ENCODE measurements at regions not wholly inside any gene's neighbourhood (a gene's known extent, or its start where the extent isn't known, plus 50 kb on each side); places are given as distances from the start of the nearest gene placed in this dataset.

DNA sequence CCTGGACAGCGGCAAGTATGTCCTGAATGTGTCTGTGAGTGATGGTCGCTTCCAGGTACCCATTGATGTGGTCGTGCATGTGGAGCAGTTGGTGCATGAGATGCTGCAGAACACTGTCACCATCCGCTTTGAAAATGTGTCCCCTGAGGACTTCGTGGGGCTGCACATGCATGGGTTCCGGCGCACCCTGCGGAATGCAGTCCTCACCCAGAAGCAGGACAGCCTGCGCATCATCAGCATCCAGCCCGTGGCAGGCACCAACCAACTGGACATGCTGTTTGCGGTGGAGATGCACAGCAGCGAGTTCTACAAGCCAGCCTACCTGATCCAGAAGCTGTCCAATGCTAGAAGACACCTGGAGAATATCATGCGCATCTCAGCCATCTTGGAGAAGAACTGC lies 125.3 kb upstream of the MTNR1B start:
- DNase-seq (peak in 1 of 2 donors; percentile 46), ATAC-seq (ENCODE audit: low FRiP score in 2 of 2) (no peak)
- Histone ChIP-seq H3K27me3 (no peaks in the 10 kb centered on the region), H3K4me1 (no peaks in the 10 kb centered on the region), H3K36me3 (no peaks in the 10 kb centered on the region), H3K9me3 (no peaks in the 10 kb centered on the region), H3K4me3 (no peak overlapping the region), H3K27ac (no peak overlapping the region)
- WGBS, 2 donors = 93 to 94% methylated on average over 6 to 11 of the region's 13 CpGs
- TF ChIP-seq POLR2A (IDR thresholded peaks at IDR 0.05) = no peak
- no peak for TF ChIP-seq EP300 (IDR thresholded peaks at IDR 0.05)
- TF ChIP-seq POLR2AphosphoS5 (IDR thresholded peaks at IDR 0.05) = no peak
- TF ChIP-seq, protein P1, sequence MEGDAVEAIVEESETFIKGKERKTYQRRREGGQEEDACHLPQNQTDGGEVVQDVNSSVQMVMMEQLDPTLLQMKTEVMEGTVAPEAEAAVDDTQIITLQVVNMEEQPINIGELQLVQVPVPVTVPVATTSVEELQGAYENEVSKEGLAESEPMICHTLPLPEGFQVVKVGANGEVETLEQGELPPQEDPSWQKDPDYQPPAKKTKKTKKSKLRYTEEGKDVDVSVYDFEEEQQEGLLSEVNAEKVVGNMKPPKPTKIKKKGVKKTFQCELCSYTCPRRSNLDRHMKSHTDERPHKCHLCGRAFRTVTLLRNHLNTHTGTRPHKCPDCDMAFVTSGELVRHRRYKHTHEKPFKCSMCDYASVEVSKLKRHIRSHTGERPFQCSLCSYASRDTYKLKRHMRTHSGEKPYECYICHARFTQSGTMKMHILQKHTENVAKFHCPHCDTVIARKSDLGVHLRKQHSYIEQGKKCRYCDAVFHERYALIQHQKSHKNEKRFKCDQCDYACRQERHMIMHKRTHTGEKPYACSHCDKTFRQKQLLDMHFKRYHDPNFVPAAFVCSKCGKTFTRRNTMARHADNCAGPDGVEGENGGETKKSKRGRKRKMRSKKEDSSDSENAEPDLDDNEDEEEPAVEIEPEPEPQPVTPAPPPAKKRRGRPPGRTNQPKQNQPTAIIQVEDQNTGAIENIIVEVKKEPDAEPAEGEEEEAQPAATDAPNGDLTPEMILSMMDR (IDR thresholded peaks at IDR 0.05) = no peak

DNA sequence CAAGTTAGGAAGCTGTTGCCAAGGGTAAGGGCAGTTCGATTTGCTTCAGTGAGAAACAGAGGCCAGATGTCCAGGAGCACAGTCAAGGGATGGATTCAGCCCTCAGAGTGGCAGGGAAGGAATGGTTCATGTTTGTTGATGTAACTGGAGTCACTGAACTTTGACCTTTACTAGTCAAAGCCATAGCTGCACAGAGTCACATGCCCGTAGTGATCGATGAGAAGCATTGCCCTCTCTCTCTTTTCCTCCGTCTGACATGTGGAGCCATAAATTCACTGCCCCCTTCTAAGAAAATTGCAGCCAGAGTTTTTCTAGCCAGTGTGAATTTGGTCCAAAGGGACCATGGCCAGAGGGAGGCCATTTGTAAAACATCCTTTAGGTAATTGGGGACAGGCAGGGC lies 124.1 kb upstream of the MTNR1B start:
- ATAC-seq (ENCODE audit: low FRiP score in 2 of 2) (no peak), DNase-seq (no peak)
- Histone ChIP-seq H3K27ac (no peak overlapping the region), H3K4me1 (no peaks in the 10 kb centered on the region), H3K27me3 (no peaks in the 10 kb centered on the region), H3K4me3 (no peak overlapping the region), H3K36me3 (no peaks in the 10 kb centered on the region), H3K9me3 (no peaks in the 10 kb centered on the region)
- 74 to 86% methylated on average over 4 of the region's 4 CpGs for WGBS, 2 donors
- TF ChIP-seq POLR2AphosphoS5 (IDR thresholded peaks at IDR 0.05) (no peak), POLR2A (IDR thresholded peaks at IDR 0.05) (no peak), EP300 (IDR thresholded peaks at IDR 0.05) (no peak)
- TF ChIP-seq, protein P1 (IDR thresholded peaks at IDR 0.05) = no peak

DNA sequence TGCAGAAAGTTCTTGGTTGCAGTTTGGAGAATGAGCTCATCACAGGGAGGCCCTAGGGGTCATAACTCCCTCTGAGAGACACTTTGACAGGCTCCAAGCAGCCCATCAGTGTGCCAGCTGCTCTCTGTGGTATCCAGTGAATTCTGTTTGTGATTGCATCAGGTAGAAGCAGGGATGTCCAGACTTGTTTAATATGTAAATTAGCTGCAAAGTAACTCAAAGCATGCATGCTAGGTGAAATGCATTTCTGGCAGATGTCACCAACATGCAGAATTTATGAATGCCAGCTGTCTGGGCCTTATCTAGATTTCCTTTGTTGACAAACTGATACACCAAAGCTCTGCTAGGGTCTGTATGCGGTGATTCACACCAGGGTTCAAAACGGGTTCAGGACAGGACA lies 123.6 kb upstream of the MTNR1B start:
- Histone ChIP-seq H3K27me3 (no peaks in the 10 kb centered on the region), H3K36me3 (no peaks in the 10 kb centered on the region), H3K4me1 (no peaks in the 10 kb centered on the region), H3K4me3 (no peak overlapping the region), H3K9me3 (no peaks in the 10 kb centered on the region), H3K27ac (no peak overlapping the region)
- ATAC-seq (ENCODE audit: low FRiP score in 2 of 2) (no peak), DNase-seq (no peak)
- 51 to 87% methylated on average over 2 of the region's 2 CpGs for WGBS, 2 donors
- TF ChIP-seq, protein P1 (IDR thresholded peaks at IDR 0.05) = no peak
- TF ChIP-seq POLR2AphosphoS5 (IDR thresholded peaks at IDR 0.05) (no peak), EP300 (IDR thresholded peaks at IDR 0.05) (no peak), POLR2A (IDR thresholded peaks at IDR 0.05) (no peak)

DNA sequence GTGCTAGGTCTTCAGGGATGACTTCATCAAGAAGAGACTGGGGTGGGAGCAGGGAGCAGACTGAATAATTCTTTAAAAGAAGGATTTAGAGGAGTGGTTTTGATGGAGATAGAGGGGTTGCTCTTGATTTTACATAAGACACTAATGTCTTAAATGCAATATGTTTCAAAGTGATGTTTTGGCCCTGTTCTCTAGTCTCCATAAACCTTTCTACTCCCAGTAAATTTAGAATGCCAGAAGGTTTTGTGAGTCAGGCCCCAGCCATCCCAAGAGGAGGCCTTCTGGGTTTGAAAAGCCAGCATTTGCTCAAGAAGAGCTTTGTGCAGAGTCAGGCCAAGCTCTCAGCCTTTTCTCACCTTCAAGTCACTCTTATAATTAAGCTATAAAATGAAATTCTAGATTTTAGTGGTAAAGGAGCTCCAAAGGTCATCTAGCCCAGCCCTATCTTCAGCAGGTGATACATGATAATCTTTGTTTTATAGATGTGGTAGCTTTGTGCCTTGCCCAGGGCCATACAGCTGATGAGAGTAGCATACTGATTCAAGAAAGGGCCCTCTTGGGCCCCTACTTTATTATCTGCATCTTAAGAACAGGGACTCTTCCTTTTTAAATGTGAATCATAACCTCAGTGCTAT lies 122.8 kb upstream of the MTNR1B start:
- no peak for ATAC-seq (ENCODE audit: low FRiP score in 2 of 2)

More for the DNA sequence above, 122.8 kb upstream of the MTNR1B start:
- Histone ChIP-seq H3K36me3 (no peaks in the 10 kb centered on the region), H3K4me3 (no peak overlapping the region), H3K27ac (no peak overlapping the region), H3K9me3 (no peaks in the 10 kb centered on the region), H3K4me1 (no peaks in the 10 kb centered on the region), H3K27me3 (no peaks in the 10 kb centered on the region)
- TF ChIP-seq, protein P1 (IDR thresholded peaks at IDR 0.05) = no peak
- TF ChIP-seq POLR2A (IDR thresholded peaks at IDR 0.05) = no peak
- TF ChIP-seq EP300 (IDR thresholded peaks at IDR 0.05) = no peak
- no peak for TF ChIP-seq POLR2AphosphoS5 (IDR thresholded peaks at IDR 0.05)
- DNase-seq = no peak

All from upper lobe of left lung (tissue), 6 donors.